ENCODE measurements at regions not wholly inside any gene's neighbourhood (a gene's known extent, or its start where the extent isn't known, plus 50 kb on each side); places are given as distances from the start of the nearest gene placed in this dataset.

GRCh38 chr3:14295037-14295436 lies 107.4 kb upstream of the SLC6A6 start:
- no peaks in the 10 kb centered on the region for H3K9me3 Mint-ChIP-seq
- no peak overlapping the region for H3K4me3 Mint-ChIP-seq

GRCh38 chr3:14295801-14296200 lies 106.6 kb upstream of the SLC6A6 start:
- H3K27ac Mint-ChIP-seq, result no peak overlapping the region
- H3K27me3 Mint-ChIP-seq (ENCODE audit: insufficient read depth), result peaks cover 19% of the 10 kb centered on the region
- no peak for DNase-seq
- peaks cover 8% of the 10 kb centered on the region for H3K4me1 Mint-ChIP-seq (ENCODE audit: low read depth)
- no peaks in the 10 kb centered on the region for H3K9me3 Mint-ChIP-seq
- no peak for TF ChIP-seq CTCF (IDR thresholded peaks at IDR 0.05)
- no peaks in the 10 kb centered on the region for H3K36me3 Mint-ChIP-seq (ENCODE audit: low read depth)
- H3K4me3 Mint-ChIP-seq, result no peak overlapping the region

More at GRCh38 chr3:14295037-14295436, 107.4 kb upstream of the SLC6A6 start:
- no peak overlapping the region for H3K27ac Mint-ChIP-seq
- H3K36me3 Mint-ChIP-seq (ENCODE audit: low read depth), result no peaks in the 10 kb centered on the region
- peaks cover 24% of the 10 kb centered on the region for H3K27me3 Mint-ChIP-seq (ENCODE audit: insufficient read depth)
- H3K4me1 Mint-ChIP-seq (ENCODE audit: low read depth), result peaks cover 16% of the 10 kb centered on the region
- no peak for TF ChIP-seq CTCF (IDR thresholded peaks at IDR 0.05)
- no peak for DNase-seq

GRCh38 chr3:14297305-14297704 lies 105.1 kb upstream of the SLC6A6 start:
- DNase-seq, result no peak
- no peak for TF ChIP-seq CTCF (IDR thresholded peaks at IDR 0.05)
- no peak overlapping the region for H3K27ac Mint-ChIP-seq
- H3K4me1 Mint-ChIP-seq (ENCODE audit: low read depth), result no peaks in the 10 kb centered on the region
- no peaks in the 10 kb centered on the region for H3K36me3 Mint-ChIP-seq (ENCODE audit: low read depth)
- H3K4me3 Mint-ChIP-seq, result no peak overlapping the region
- H3K27me3 Mint-ChIP-seq (ENCODE audit: insufficient read depth), result peaks cover 20% of the 10 kb centered on the region
- H3K9me3 Mint-ChIP-seq, result no peaks in the 10 kb centered on the region

- H3K4me1 Mint-ChIP-seq (ENCODE audit: low read depth), result no peaks in the 10 kb centered on the region
- H3K27me3 Mint-ChIP-seq (ENCODE audit: insufficient read depth), result peaks cover 21% of the 10 kb centered on the region
- no peak overlapping the region for H3K27ac Mint-ChIP-seq
- no peak for DNase-seq
- H3K9me3 Mint-ChIP-seq, result no peaks in the 10 kb centered on the region
- no peak overlapping the region for H3K4me3 Mint-ChIP-seq
- H3K36me3 Mint-ChIP-seq (ENCODE audit: low read depth), result no peaks in the 10 kb centered on the region
- no peak for TF ChIP-seq CTCF (IDR thresholded peaks at IDR 0.05)
Observed at GRCh38 chr3:14297784-14298236, 104.6 kb upstream of the SLC6A6 start.

GRCh38 chr3:14298442-14298841 lies 104.0 kb upstream of the SLC6A6 start:
- DNase-seq, result no peak
- Mint-ChIP-seq H3K27me3 (ENCODE audit: insufficient read depth) (peaks cover 21% of the 10 kb centered on the region), H3K9me3 (no peaks in the 10 kb centered on the region), H3K27ac (no peak overlapping the region), H3K4me3 (no peak overlapping the region), H3K36me3 (ENCODE audit: low read depth) (no peaks in the 10 kb centered on the region), H3K4me1 (ENCODE audit: low read depth) (no peaks in the 10 kb centered on the region)
- no peak for TF ChIP-seq CTCF (IDR thresholded peaks at IDR 0.05)

GRCh38 chr3:14298991-14299555 lies 103.3 kb upstream of the SLC6A6 start:
- no peaks in the 10 kb centered on the region for H3K4me1 Mint-ChIP-seq (ENCODE audit: low read depth)
- DNase-seq, result no peak
- no peaks in the 10 kb centered on the region for H3K9me3 Mint-ChIP-seq
- TF ChIP-seq CTCF (IDR thresholded peaks at IDR 0.05), result no peak
- no peaks in the 10 kb centered on the region for H3K36me3 Mint-ChIP-seq (ENCODE audit: low read depth)
- H3K4me3 Mint-ChIP-seq, result no peak overlapping the region
- H3K27me3 Mint-ChIP-seq (ENCODE audit: insufficient read depth), result peaks cover 24% of the 10 kb centered on the region
- H3K27ac Mint-ChIP-seq, result no peak overlapping the region
